ENCODE measurements at regions not wholly inside any gene's neighbourhood (a gene's known extent, or its start where the extent isn't known, plus 50 kb on each side); places are given as distances from the start of the nearest gene placed in this dataset.

DNA sequence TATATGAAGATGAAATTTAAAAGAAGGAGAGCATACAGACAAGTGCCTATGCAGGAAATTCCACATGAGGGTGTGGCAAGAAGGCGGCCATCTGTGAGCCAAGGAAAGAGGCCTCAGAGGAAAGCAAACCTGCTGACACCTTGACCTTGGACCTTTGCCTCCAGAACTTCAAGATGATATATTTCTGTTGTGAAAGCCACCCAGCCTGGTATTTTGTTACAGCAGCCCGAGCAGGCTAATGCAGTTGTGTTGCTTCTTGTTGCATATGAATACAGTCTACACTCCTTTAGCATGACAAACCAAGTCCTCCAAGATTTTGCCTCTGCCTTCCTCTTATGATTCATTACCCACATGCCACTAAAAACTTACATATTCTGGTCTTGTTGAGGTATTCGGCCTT lies 374.8 kb upstream of the TRIB2 start:
- no peak for TF ChIP-seq TAF1 (IDR thresholded peaks at IDR 0.05; ENCODE audit: borderline replicate concordance, low read depth, low read length)
- TF ChIP-seq POLR2A (IDR thresholded peaks at IDR 0.05; ENCODE audit: low read depth, low read length): no peak
- TF ChIP-seq POLR2AphosphoS5 (IDR thresholded peaks at IDR 0.05; ENCODE audit: low read depth, low read length): no peak
- DNase-seq (ENCODE audit: insufficient read length) (no peak), FAIRE-seq (no peak)

DNA sequence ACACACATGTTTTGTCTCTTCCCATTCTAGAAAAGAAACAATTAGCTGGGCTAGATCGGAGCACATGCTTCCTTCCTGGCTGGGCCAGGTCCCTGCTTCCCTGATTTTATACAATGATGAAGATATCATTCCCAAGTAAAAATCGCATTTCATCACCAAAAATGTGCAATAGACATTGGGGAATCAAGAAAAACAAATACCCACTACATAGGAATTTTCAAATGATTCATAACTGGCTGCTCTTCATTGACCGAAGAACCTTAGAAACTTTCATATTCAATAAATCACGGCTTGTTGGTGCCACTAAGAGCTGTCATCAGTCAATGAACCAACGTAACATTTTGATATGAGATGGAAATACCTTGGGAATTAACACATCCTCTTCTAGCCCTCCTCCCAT lies 373.6 kb upstream of the TRIB2 start:
- no peak for TF ChIP-seq POLR2A (IDR thresholded peaks at IDR 0.05; ENCODE audit: low read depth, low read length)
- TF ChIP-seq TAF1 (IDR thresholded peaks at IDR 0.05; ENCODE audit: borderline replicate concordance, low read depth, low read length): no peak
- no peak for TF ChIP-seq POLR2AphosphoS5 (IDR thresholded peaks at IDR 0.05; ENCODE audit: low read depth, low read length)
- FAIRE-seq (no peak), DNase-seq (ENCODE audit: insufficient read length) (no peak)

DNA sequence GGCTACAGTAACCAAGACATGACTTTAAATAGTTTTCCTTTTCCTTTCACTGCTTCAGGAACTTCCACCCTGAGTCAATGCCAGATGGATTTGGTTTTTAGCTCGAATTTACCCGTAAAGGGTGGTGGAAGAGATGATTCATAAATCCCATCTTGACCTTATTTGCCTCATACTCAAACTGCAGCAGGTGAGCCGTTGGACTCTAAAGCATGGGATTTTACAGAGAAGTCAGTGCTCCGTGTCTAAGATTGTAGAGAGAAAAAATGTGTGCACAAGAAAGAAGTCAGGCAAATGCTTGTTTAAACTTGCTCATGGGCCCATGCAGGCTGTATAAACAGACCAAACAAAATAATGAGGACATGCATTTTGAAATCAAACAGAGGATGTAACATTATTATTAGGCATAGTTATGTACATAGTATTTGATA lies 369.7 kb upstream of the TRIB2 start:
- TF ChIP-seq TAF1 (IDR thresholded peaks at IDR 0.05; ENCODE audit: borderline replicate concordance, low read depth, low read length) (no peak), POLR2AphosphoS5 (IDR thresholded peaks at IDR 0.05; ENCODE audit: low read depth, low read length) (no peak), POLR2A (IDR thresholded peaks at IDR 0.05; ENCODE audit: low read depth, low read length) (no peak)
- DNase-seq (ENCODE audit: insufficient read length): no peak
- FAIRE-seq: no peak

DNA sequence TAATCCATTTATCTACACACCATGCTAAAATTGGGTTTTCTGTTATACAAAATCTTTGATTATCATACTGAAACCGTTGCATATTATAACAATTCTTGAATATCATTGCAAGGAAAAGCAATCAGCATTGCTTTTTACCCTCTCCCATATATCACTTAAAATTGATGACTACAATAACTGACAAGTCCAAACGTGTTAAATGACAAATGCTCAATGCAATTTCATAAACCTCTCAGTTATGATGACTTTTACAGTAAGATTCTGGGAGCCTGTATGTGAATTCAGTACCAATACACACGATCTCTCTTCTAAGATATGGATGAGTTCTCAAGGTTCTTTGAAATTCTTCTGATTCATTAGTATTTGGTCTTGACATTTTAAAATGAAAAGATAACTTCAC lies 368.5 kb upstream of the TRIB2 start:
- no peak for DNase-seq (ENCODE audit: insufficient read length)
- no peak for TF ChIP-seq POLR2AphosphoS5 (IDR thresholded peaks at IDR 0.05; ENCODE audit: low read depth, low read length)
- no peak for TF ChIP-seq TAF1 (IDR thresholded peaks at IDR 0.05; ENCODE audit: borderline replicate concordance, low read depth, low read length)
- TF ChIP-seq POLR2A (IDR thresholded peaks at IDR 0.05; ENCODE audit: low read depth, low read length): no peak
- FAIRE-seq: no peak

DNA sequence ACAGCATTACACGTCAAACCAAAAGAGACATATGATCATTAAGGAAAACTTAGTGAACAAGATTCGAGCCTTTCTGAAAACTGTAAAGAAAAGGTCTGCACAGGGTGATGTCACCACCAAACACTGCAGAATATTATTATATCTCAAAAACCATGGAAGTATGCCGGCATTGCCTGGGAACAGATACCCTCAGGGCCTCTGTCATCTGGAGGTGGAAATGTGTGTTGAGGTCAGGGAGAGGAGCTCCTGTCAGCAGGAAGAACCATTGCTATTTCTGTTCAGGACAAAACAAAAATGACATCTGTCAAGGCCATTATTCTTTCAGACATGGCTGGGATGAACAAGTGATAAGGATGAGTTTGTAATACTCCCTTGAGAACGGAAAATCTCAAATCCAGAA lies 365.9 kb upstream of the TRIB2 start:
- DNase-seq (ENCODE audit: insufficient read length): no peak
- TF ChIP-seq POLR2A (IDR thresholded peaks at IDR 0.05; ENCODE audit: low read depth, low read length) (no peak), TAF1 (IDR thresholded peaks at IDR 0.05; ENCODE audit: borderline replicate concordance, low read depth, low read length) (no peak), POLR2AphosphoS5 (IDR thresholded peaks at IDR 0.05; ENCODE audit: low read depth, low read length) (no peak)
- FAIRE-seq: no peak

DNA sequence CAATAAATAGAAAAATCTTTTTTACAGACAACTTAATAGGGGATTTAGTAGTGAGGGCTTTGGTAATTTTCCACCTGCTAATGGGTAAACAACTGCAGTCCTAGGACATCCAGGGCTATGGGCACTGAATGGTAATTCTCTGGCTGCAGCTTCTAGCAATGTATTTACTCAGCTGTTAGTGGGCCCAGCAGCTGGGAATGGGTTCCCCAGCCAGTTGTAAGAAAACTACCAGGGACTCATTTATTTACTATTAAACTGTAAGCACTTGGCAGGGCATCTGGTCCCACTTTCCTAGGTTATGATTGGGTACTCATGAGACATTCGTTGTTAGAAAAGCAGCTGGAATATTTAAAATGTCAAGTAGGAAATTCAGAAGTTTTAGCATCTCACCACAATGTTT lies 363.8 kb upstream of the TRIB2 start:
- no peak for DNase-seq (ENCODE audit: insufficient read length)
- FAIRE-seq: no peak
- TF ChIP-seq POLR2AphosphoS5 (IDR thresholded peaks at IDR 0.05; ENCODE audit: low read depth, low read length): no peak
- TF ChIP-seq TAF1 (IDR thresholded peaks at IDR 0.05; ENCODE audit: borderline replicate concordance, low read depth, low read length): no peak
- TF ChIP-seq POLR2A (IDR thresholded peaks at IDR 0.05; ENCODE audit: low read depth, low read length): no peak

DNA sequence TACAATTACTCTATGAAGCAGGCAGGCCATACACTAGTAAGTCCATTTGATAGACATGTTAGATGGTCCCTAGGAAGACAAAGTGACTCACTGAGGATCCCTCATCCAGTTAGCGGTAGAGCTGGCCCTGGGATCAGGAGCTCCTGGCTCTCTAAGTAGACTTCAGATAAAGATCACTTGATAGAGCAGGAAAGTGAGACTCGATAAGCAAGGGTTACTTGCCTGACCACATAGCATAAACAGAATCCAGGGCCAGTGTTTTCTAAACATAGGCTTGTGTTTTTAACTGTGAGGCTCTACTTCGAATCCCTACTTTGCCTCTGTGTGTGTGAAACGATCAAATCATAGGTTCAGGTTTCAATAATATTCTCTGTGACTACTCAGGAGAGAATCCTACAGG lies 355.2 kb upstream of the TRIB2 start:
- TF ChIP-seq TAF1 (IDR thresholded peaks at IDR 0.05; ENCODE audit: borderline replicate concordance, low read depth, low read length): no peak
- TF ChIP-seq POLR2AphosphoS5 (IDR thresholded peaks at IDR 0.05; ENCODE audit: low read depth, low read length): no peak
- TF ChIP-seq POLR2A (IDR thresholded peaks at IDR 0.05; ENCODE audit: low read depth, low read length): no peak
- FAIRE-seq (no peak), DNase-seq (ENCODE audit: insufficient read length) (no peak)

DNA sequence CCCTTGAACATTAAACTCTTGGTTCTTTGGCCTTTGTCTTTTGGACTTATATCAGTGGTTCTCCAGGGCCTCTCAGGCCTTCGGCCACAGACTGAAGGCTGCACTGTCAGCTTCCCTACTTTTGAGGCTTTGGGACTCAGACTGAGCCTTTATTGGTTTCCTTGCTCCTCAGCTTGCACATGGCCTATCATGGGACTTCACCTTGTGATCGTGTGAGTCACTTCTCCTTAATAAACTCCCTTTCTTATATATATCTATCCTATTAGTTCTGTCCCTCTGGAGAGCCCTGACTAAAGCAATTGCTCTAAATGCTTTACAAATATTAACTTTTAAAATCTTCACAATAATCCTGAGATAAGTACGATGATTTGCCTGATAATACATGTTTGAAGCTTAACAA lies 353.6 kb upstream of the TRIB2 start:
- FAIRE-seq (no peak), DNase-seq (ENCODE audit: insufficient read length) (no peak)
- TF ChIP-seq TAF1 (IDR thresholded peaks at IDR 0.05; ENCODE audit: borderline replicate concordance, low read depth, low read length) (no peak), POLR2AphosphoS5 (IDR thresholded peaks at IDR 0.05; ENCODE audit: low read depth, low read length) (no peak), POLR2A (IDR thresholded peaks at IDR 0.05; ENCODE audit: low read depth, low read length) (no peak)

DNA sequence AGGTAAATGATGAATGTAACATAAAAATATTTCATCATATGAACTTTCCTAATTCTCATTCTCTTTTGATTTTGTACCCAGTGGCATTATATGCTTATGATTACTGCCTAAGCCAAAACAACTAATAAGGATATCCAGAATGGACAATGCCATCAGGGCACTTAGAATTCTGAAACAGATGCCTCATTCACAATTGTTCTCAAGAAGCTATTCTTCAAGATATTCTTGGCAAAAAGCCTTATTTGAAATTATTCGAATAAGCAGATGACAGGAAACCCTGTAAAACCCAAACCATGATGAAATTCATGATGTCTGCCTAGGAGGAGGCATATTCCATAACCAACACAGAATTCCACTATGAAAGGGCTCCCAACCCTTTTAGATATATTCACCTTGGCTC lies 353.2 kb upstream of the TRIB2 start:
- no peak for FAIRE-seq
- TF ChIP-seq POLR2AphosphoS5 (IDR thresholded peaks at IDR 0.05; ENCODE audit: low read depth, low read length): no peak
- no peak for TF ChIP-seq POLR2A (IDR thresholded peaks at IDR 0.05; ENCODE audit: low read depth, low read length)
- TF ChIP-seq TAF1 (IDR thresholded peaks at IDR 0.05; ENCODE audit: borderline replicate concordance, low read depth, low read length): no peak
- no peak for DNase-seq (ENCODE audit: insufficient read length)

DNA sequence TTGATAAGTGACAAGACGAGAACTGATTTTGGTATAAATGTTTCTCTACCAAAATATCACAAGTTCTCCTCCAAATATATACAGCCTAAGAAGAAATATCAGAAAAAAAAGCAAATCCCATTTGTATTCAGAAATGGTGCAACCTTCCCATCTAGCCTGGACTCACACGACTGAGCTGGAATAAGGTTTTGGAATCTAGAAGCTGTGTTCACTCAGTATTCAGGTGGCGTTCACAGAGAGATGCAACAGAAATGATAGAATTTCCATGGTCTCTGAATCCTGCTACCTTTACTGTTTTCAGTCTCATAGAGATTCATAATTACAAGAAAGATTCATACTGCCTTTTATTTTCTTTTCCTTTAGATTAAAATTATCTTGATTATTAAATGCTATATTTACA lies 347.2 kb upstream of the TRIB2 start:
- FAIRE-seq (no peak), DNase-seq (ENCODE audit: insufficient read length) (no peak)
- TF ChIP-seq POLR2A (IDR thresholded peaks at IDR 0.05; ENCODE audit: low read depth, low read length): no peak
- no peak for TF ChIP-seq TAF1 (IDR thresholded peaks at IDR 0.05; ENCODE audit: borderline replicate concordance, low read depth, low read length)
- no peak for TF ChIP-seq POLR2AphosphoS5 (IDR thresholded peaks at IDR 0.05; ENCODE audit: low read depth, low read length)

DNA sequence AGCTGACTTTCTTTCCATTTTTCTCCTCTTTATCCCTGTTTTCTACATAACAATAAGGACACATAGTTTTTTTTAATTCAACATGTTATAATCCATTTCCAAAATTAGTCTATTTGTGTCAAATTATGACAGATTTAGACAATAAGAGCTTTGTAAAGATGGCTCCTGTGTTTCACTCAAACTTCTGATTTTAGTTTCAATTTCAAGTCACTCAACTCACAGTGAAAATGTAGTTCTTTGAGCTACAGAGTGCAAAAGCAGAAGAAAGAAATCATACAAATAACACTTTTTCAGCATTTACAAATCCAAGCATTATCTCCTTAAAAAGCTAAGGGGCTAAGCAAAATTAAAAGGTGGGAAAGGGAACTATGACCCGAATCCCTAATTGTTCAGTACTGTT lies 340.7 kb upstream of the TRIB2 start:
- DNase-seq (ENCODE audit: insufficient read length) (no peak), FAIRE-seq (no peak)
- TF ChIP-seq POLR2AphosphoS5 (IDR thresholded peaks at IDR 0.05; ENCODE audit: low read depth, low read length) (no peak), POLR2A (IDR thresholded peaks at IDR 0.05; ENCODE audit: low read depth, low read length) (no peak), TAF1 (IDR thresholded peaks at IDR 0.05; ENCODE audit: borderline replicate concordance, low read depth, low read length) (no peak)

DNA sequence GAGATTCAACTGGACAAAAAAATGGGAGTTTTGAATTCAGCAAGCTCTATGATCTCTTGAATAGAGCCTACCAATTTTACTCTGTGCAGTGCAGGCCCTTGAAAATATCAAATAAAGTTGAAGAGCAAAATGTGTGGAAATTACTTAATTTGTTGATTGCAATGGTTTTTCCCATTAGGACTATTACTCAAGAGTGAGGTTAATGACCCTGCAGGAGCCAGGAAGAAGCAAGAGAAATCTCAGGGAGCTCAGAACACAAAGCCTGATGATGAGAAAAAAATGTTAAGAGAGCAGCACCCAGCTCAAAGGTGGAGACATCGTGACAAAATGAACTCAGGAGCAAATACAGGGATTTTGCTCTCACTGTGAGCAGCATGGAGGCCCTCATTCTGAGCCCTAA lies 337.6 kb upstream of the TRIB2 start:
- DNase-seq (ENCODE audit: insufficient read length): no peak
- no peak for FAIRE-seq
- TF ChIP-seq POLR2AphosphoS5 (IDR thresholded peaks at IDR 0.05; ENCODE audit: low read depth, low read length) (no peak), TAF1 (IDR thresholded peaks at IDR 0.05; ENCODE audit: borderline replicate concordance, low read depth, low read length) (no peak), POLR2A (IDR thresholded peaks at IDR 0.05; ENCODE audit: low read depth, low read length) (no peak)
